HepG2 (cell line): ENCODE measurements at regions not wholly inside any gene's neighbourhood (a gene's known extent, or its start where the extent isn't known, plus 50 kb on each side); places are given as distances from the start of the nearest gene placed in this dataset.
A peak's percentile ranks its signal among the peaks of the same experiment; 100 is the strongest.

Experiments
- BCL6 ChIP-seq: IDR thresholded peaks from 2 replicates; pipeline ENCODE4 v1.6.1; 2016; ENCODE audit warnings: missing genetic modification reagents, missing compliant biosample characterization
- GATAD2A ChIP-seq: IDR thresholded peaks from 2 replicates; pipeline ENCODE4 v1.6.1; 2016
- JARID2 ChIP-seq: sonication (generic); formaldehyde crosslinking; IDR thresholded peaks from 2 replicates; pipeline ENCODE4 v1.8.1; 2023; ENCODE audit warnings: missing genetic modification reagents, inconsistent platforms; ENCODE audit not compliant: insufficient replicate concordance
- KDM3A ChIP-seq: IDR thresholded peaks from 2 replicates; pipeline ENCODE4 v1.6.1; 2018; ENCODE audit warnings: low read depth, missing compliant biosample characterization
- MBNL3 ChIP-seq: fragments of 250-450 bp; sonication (Bioruptor Pico); conservative IDR thresholded peaks from 2 replicates; pipeline ENCODE4 v1.8.0; 2022; ENCODE audit warnings: mild to moderate bottlenecking, inconsistent platforms
- MTF2 ChIP-seq: sonication (generic); formaldehyde crosslinking; IDR thresholded peaks from 2 replicates; pipeline ENCODE4 v1.5.0; 2020; ENCODE audit warnings: missing genetic modification reagents, borderline replicate concordance
- NRL ChIP-seq: sonication (generic); formaldehyde crosslinking; IDR thresholded peaks from 2 replicates; pipeline ENCODE4 v1.5.0; 2020; ENCODE audit warnings: missing genetic modification reagents, mild to moderate bottlenecking, moderate library complexity, borderline replicate concordance
- PRMT3 ChIP-seq: sonication (generic); formaldehyde crosslinking; IDR thresholded peaks from 2 replicates; pipeline ENCODE4 v1.8.1; 2022; ENCODE audit warnings: low read depth, mild to moderate bottlenecking, moderate library complexity, missing genetic modification reagents, borderline replicate concordance
- RORA ChIP-seq: sonication (generic); formaldehyde crosslinking; IDR thresholded peaks from 2 replicates; pipeline ENCODE4 v1.5.0; 2020; ENCODE audit warnings: mild to moderate bottlenecking, missing genetic modification reagents, moderate library complexity
- SALL1 ChIP-seq: sonication (generic); formaldehyde crosslinking; IDR thresholded peaks from 2 replicates; pipeline ENCODE4 v1.8.0; 2022; ENCODE audit warnings: mild to moderate bottlenecking, missing genetic modification reagents
- THYN1 ChIP-seq: sonication (generic); formaldehyde crosslinking; IDR thresholded peaks from 2 replicates; pipeline ENCODE4 v1.8.1; 2023; ENCODE audit warnings: low read depth, mild to moderate bottlenecking, moderate library complexity, missing genetic modification reagents, borderline replicate concordance
- ZFYVE20 ChIP-seq: sonication (generic); formaldehyde crosslinking; IDR thresholded peaks from 2 replicates; pipeline ENCODE4 v1.8.0; 2023; ENCODE audit warnings: low read depth, mild to moderate bottlenecking, moderate library complexity, missing genetic modification reagents, borderline replicate concordance
- ZNF230 ChIP-seq: sonication (generic); formaldehyde crosslinking; IDR thresholded peaks from 2 replicates; pipeline ENCODE4 v1.4.0; 2020; ENCODE audit warnings: mild to moderate bottlenecking, missing genetic modification reagents
- ZNF562 ChIP-seq: sonication (generic); formaldehyde crosslinking; IDR thresholded peaks from 2 replicates; pipeline ENCODE4 v1.8.0; 2022; ENCODE audit warnings: missing genetic modification reagents, borderline replicate concordance
- ZNF570 ChIP-seq: sonication (generic); formaldehyde crosslinking; IDR thresholded peaks from 2 replicates; pipeline ENCODE4 v1.4.0; 2020; ENCODE audit warnings: mild to moderate bottlenecking, missing genetic modification reagents, borderline replicate concordance
- ZNF777 ChIP-seq: sonication (generic); formaldehyde crosslinking; IDR thresholded peaks from 2 replicates; pipeline ENCODE4 v1.4.0; 2020; ENCODE audit warnings: missing genetic modification reagents
- TF ChIP-seq, protein P1 (sequence below): IDR thresholded peaks from 2 replicates; pipeline ENCODE4 v1.6.1; 2016; ENCODE audit warnings: missing genetic modification reagents, missing compliant biosample characterization
- TF ChIP-seq, protein P2 (sequence below): sonication (generic); formaldehyde crosslinking; IDR thresholded peaks from 2 replicates; pipeline ENCODE4 v1.4.0; 2020; ENCODE audit warnings: missing genetic modification reagents, borderline replicate concordance
- TF ChIP-seq, protein P3 (sequence below): sonication (generic); formaldehyde crosslinking; IDR thresholded peaks from 2 replicates; pipeline ENCODE4 v1.4.0; 2020; ENCODE audit warnings: mild to moderate bottlenecking, missing genetic modification reagents
- TF ChIP-seq, protein P4 (sequence below): sonication (generic); formaldehyde crosslinking; IDR thresholded peaks from 2 replicates; pipeline ENCODE4 v1.5.1; 2020; ENCODE audit warnings: missing genetic modification reagents, mild to moderate bottlenecking, borderline replicate concordance

DNA sequence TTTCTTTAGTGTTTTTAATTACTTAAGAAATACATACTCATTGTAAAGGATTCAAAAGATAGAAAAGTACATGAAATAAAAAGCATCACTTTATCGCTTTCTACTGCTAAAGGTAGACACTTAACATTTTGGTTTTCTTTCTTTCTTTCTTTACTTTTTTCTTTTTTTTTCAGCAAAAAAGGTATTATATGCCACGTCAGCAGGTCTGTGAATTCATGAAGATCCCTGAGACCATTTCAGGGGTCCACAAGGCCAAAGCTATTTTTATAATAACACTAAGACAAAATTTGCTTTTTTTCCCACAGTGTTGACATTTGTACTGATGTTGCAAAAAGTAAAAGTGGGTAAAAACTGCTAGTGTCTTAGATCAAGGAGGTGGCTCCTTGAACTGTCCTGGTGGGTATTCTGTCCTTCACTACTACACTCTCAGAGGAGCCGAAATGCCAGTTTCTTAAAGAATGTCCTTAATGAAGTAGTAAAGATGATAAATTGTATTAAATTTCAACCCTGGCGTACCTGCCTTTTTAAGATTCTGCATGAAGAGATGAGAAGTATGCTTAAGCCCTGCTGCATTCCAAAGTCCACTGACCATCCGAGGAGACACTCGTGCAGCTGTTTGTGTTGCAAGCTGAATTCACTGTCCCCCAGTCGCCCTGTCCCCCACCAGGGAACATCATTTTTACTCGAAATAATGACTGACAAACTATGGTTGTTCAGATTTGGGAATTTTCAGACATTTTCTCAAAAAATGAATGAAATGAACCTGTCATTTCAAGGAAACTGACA, 106.7 kb upstream of the PIAS1 start (continued):
- TF ChIP-seq, protein P1, sequence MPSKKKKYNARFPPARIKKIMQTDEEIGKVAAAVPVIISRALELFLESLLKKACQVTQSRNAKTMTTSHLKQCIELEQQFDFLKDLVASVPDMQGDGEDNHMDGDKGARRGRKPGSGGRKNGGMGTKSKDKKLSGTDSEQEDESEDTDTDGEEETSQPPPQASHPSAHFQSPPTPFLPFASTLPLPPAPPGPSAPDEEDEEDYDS (CRISPR knock-in tag): no peak
- TF ChIP-seq, protein P2, sequence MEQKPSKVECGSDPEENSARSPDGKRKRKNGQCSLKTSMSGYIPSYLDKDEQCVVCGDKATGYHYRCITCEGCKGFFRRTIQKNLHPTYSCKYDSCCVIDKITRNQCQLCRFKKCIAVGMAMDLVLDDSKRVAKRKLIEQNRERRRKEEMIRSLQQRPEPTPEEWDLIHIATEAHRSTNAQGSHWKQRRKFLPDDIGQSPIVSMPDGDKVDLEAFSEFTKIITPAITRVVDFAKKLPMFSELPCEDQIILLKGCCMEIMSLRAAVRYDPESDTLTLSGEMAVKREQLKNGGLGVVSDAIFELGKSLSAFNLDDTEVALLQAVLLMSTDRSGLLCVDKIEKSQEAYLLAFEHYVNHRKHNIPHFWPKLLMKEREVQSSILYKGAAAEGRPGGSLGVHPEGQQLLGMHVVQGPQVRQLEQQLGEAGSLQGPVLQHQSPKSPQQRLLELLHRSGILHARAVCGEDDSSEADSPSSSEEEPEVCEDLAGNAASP (CRISPR knock-in tag): no peak
- TF ChIP-seq ZNF230 (CRISPR knock-in tag) (no peak), RORA (no peak), KDM3A (CRISPR knock-in tag) (no peak), SALL1 (CRISPR knock-in tag) (peak; percentile 32; the same call in 1 of the 2 replicates), BCL6 (CRISPR knock-in tag) (peak; percentile 21; the same call in 1 of the 2 replicates), NRL (CRISPR knock-in tag) (no peak), ZNF570 (CRISPR knock-in tag) (no peak), ZNF777 (no peak), JARID2 (CRISPR knock-in tag) (no peak), GATAD2A (0 out of 2 replicates have a peak, but pooled peaks have one; percentile 57), PRMT3 (no peak), ZNF562 (CRISPR knock-in tag) (no peak), THYN1 (no peak), MBNL3 (CRISPR knock-in tag) (no peak), ZFYVE20 (CRISPR knock-in tag) (no peak), MTF2 (CRISPR knock-in tag) (no peak)
- TF ChIP-seq, protein P3, sequence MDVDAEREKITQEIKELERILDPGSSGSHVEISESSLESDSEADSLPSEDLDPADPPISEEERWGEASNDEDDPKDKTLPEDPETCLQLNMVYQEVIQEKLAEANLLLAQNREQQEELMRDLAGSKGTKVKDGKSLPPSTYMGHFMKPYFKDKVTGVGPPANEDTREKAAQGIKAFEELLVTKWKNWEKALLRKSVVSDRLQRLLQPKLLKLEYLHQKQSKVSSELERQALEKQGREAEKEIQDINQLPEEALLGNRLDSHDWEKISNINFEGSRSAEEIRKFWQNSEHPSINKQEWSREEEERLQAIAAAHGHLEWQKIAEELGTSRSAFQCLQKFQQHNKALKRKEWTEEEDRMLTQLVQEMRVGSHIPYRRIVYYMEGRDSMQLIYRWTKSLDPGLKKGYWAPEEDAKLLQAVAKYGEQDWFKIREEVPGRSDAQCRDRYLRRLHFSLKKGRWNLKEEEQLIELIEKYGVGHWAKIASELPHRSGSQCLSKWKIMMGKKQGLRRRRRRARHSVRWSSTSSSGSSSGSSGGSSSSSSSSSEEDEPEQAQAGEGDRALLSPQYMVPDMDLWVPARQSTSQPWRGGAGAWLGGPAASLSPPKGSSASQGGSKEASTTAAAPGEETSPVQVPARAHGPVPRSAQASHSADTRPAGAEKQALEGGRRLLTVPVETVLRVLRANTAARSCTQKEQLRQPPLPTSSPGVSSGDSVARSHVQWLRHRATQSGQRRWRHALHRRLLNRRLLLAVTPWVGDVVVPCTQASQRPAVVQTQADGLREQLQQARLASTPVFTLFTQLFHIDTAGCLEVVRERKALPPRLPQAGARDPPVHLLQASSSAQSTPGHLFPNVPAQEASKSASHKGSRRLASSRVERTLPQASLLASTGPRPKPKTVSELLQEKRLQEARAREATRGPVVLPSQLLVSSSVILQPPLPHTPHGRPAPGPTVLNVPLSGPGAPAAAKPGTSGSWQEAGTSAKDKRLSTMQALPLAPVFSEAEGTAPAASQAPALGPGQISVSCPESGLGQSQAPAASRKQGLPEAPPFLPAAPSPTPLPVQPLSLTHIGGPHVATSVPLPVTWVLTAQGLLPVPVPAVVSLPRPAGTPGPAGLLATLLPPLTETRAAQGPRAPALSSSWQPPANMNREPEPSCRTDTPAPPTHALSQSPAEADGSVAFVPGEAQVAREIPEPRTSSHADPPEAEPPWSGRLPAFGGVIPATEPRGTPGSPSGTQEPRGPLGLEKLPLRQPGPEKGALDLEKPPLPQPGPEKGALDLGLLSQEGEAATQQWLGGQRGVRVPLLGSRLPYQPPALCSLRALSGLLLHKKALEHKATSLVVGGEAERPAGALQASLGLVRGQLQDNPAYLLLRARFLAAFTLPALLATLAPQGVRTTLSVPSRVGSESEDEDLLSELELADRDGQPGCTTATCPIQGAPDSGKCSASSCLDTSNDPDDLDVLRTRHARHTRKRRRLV: no peak
- TF ChIP-seq, protein P4, sequence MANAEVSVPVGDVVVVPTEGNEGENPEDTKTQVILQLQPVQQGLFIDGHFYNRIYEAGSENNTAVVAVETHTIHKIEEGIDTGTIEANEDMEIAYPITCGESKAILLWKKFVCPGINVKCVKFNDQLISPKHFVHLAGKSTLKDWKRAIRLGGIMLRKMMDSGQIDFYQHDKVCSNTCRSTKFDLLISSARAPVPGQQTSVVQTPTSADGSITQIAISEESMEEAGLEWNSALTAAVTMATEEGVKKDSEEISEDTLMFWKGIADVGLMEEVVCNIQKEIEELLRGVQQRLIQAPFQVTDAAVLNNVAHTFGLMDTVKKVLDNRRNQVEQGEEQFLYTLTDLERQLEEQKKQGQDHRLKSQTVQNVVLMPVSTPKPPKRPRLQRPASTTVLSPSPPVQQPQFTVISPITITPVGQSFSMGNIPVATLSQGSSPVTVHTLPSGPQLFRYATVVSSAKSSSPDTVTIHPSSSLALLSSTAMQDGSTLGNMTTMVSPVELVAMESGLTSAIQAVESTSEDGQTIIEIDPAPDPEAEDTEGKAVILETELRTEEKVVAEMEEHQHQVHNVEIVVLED (CRISPR knock-in tag): no peak
